ENCODE measurements at regions not wholly inside any gene's neighbourhood (a gene's known extent, or its start where the extent isn't known, plus 50 kb on each side); places are given as distances from the start of the nearest gene placed in this dataset.
"Not testable (repeated sequence)": the region's sequence is repeated elsewhere in the genome, so short reads cannot be mapped to it uniquely, and the experiment has no call there.

GRCh38 chr4:112076919-112077608, 68.2 kb upstream of the FAM241A start:
- no peak for DNase-seq (ENCODE audit: low read depth in 2 of 2)

GRCh38 chr4:112077743-112078142, 67.5 kb upstream of the FAM241A start:
- no peak for DNase-seq (ENCODE audit: low read depth in 2 of 2)

GRCh38 chr4:112082954-112083586, 62.2 kb upstream of the FAM241A start:
- DNase-seq (ENCODE audit: low read depth in 2 of 2), result no peak

GRCh38 chr4:112083587-112084347, 61.5 kb upstream of the FAM241A start:
- DNase-seq (ENCODE audit: low read depth in 2 of 2), result no peak

- DNase-seq (ENCODE audit: low read depth in 2 of 2), result no peak
Measured at GRCh38 chr4:112085156-112086035, 59.9 kb upstream of the FAM241A start.

GRCh38 chr4:112086036-112086434, 59.2 kb upstream of the FAM241A start:
- DNase-seq (ENCODE audit: low read depth in 2 of 2), result no peak

- DNase-seq (ENCODE audit: low read depth in 2 of 2), result not testable (repeated sequence)
Measured at GRCh38 chr4:112086661-112087060, 58.6 kb upstream of the FAM241A start.

- DNase-seq (ENCODE audit: low read depth in 2 of 2), result not testable (repeated sequence)
Measured at GRCh38 chr4:112092330-112092729, 52.9 kb upstream of the FAM241A start.

- DNase-seq (ENCODE audit: low read depth in 2 of 2), result no peak
Measured at GRCh38 chr4:112093636-112094202, 51.5 kb upstream of the FAM241A start.

GRCh38 chr4:112094330-112094729, 50.9 kb upstream of the FAM241A start:
- no peak for DNase-seq (ENCODE audit: low read depth in 2 of 2)

Measured in stimulated activated CD4-positive, alpha-beta T cell treated with anti-CD3 and anti-CD28 coated beads, Interleukin-15, amount 100 ng/mL, for 48 hours (primary cell).